Endothelial cell of umbilical vein (primary cell): ENCODE measurements at regions not wholly inside any gene's neighbourhood (a gene's known extent, or its start where the extent isn't known, plus 50 kb on each side); places are given as distances from the start of the nearest gene placed in this dataset.

Experiments used
- BruUV-seq: library from RNA; stranded (reverse); fragments of 400-500 nt; replicated peaks from 2 replicates; lab custom pipeline; 2021; lab: Mats Ljungman, UMichigan
- CTCF ChIA-PET: fragments of 300-600, 350-600 bp; sonication (Branson Sonifier 250); formaldehyde crosslinking; loops from one replicate; lab custom pipeline; 2021; ENCODE audit warnings: antibody characterized with exemption, inconsistent platforms; lab: Charles Lee
- POLR2A ChIA-PET: fragments of 300-600, 350-600 bp; sonication (Branson Sonifier 250); formaldehyde crosslinking; loops from one replicate; lab custom pipeline; 2021; ENCODE audit warnings: antibody characterized with exemption, inconsistent platforms; lab: Charles Lee
- DNase-seq: peaks from one replicate; pipeline ENCODE4 v3.0.0-alpha.2; 2011; ENCODE audit warnings: low read depth, low spot score
- FAIRE-seq: peaks from 2 replicates; lab custom pipeline; 2011; peaks lifted over from hg19 to GRCh38; lab: Jason Lieb, UNC
- H2AFZ ChIP-seq: 2 replicates; pipeline ENCODE4 v1.6.0; 2012; ENCODE audit warnings: low read depth, low read length, control low read depth, inconsistent platforms
- H3K27ac ChIP-seq: 2 replicates; pipeline ENCODE4 v1.5.1; 2011; ENCODE audit warnings: low read depth, mild to moderate bottlenecking, control low read depth, low read length, moderate library complexity; ENCODE audit not compliant: insufficient read depth
- H3K27me3 ChIP-seq, 2 experiments: 2 replicates each; pipeline versions ENCODE4 v1.6.0 to v1.6.1; 2011; ENCODE audit warnings: low read length in 2 of 2, mixed read lengths in 1 of 2; ENCODE audit not compliant: control insufficient read depth in 2 of 2, insufficient read depth in 2 of 2
- H3K36me3 ChIP-seq, 2 experiments: 2 replicates in 1 of 2; 3 replicates in 1 of 2; pipeline ENCODE4 v1.5.1; 2011; ENCODE audit warnings: low read length in 2 of 2, mild to moderate bottlenecking in 1 of 2, moderate library complexity in 1 of 2; ENCODE audit not compliant: control insufficient read depth in 2 of 2, insufficient read depth in 2 of 2; ENCODE audit errors: extremely low read depth in 1 of 2
- H3K4me1 ChIP-seq: 3 replicates; pipeline ENCODE4 v1.5.1; 2011; ENCODE audit warnings: mild to moderate bottlenecking, low read length; ENCODE audit not compliant: control insufficient read depth, insufficient read depth; ENCODE audit errors: extremely low read depth
- H3K4me2 ChIP-seq: 2 replicates; pipeline ENCODE4 v1.6.1; 2011; ENCODE audit warnings: low read length, control low read depth, mixed read lengths; ENCODE audit not compliant: insufficient read depth
- H3K4me3 ChIP-seq, 3 experiments: fragments of 200-600 bp in 1 of 3; sonication (generic), shearing (Covaris generic) in 1 of 3; replicated peaks in 1 of 3; 2 replicates each; pipeline ENCODE4 v1.5.1; 2011 to 2016; ENCODE audit warnings: control low read depth in 3 of 3, low read length in 3 of 3, mild to moderate bottlenecking in 2 of 3, inconsistent platforms in 1 of 3, low read depth in 1 of 3, moderate library complexity in 1 of 3; ENCODE audit not compliant: insufficient read depth in 1 of 3
- H3K79me2 ChIP-seq: 2 replicates; pipeline ENCODE4 v1.6.0; 2012; ENCODE audit warnings: low read length, inconsistent platforms; ENCODE audit not compliant: control insufficient read depth, insufficient read depth
- H3K9ac ChIP-seq: replicated peaks from 2 replicates; pipeline ENCODE3; 2011; ENCODE audit warnings: low read length, control low read depth; ENCODE audit not compliant: insufficient read depth; ENCODE audit errors: extremely low read depth
- H3K9me1 ChIP-seq: replicated peaks from 3 replicates; pipeline ENCODE4 v1.6.0; 2011; ENCODE audit warnings: mild to moderate bottlenecking, low read length; ENCODE audit not compliant: control insufficient read depth, insufficient read depth; ENCODE audit errors: extremely low read depth
- H3K9me3 ChIP-seq: replicated peaks from 2 replicates; pipeline ENCODE4 v1.5.1; 2012; ENCODE audit warnings: low read length, inconsistent platforms; ENCODE audit not compliant: control insufficient read depth, insufficient read depth
- H4K20me1 ChIP-seq: replicated peaks from 2 replicates; pipeline ENCODE3; 2011; ENCODE audit warnings: mild to moderate bottlenecking, low read length; ENCODE audit not compliant: control insufficient read depth, insufficient read depth; ENCODE audit errors: extremely low read depth
- EZH2 ChIP-seq: IDR thresholded peaks from 2 replicates; pipeline ENCODE4 v1.6.1; 2012; ENCODE audit warnings: borderline replicate concordance, low read depth, mild to moderate bottlenecking, moderate library complexity, low read length, inconsistent platforms; ENCODE audit not compliant: severe bottlenecking
- FOS ChIP-seq: IDR thresholded peaks from 2 replicates; pipeline ENCODE4 v1.6.1; 2011; ENCODE audit warnings: mild to moderate bottlenecking, low read length, moderate library complexity, borderline replicate concordance; ENCODE audit not compliant: insufficient read depth
- GATA2 ChIP-seq: IDR thresholded peaks from 2 replicates; pipeline ENCODE4 v1.7.0; 2011; ENCODE audit warnings: low read depth, mild to moderate bottlenecking, moderate library complexity, mixed read lengths, low read length; ENCODE audit not compliant: insufficient read length, insufficient read depth
- JUN ChIP-seq: IDR thresholded peaks from 2 replicates; pipeline ENCODE4 v1.6.1; 2011; ENCODE audit warnings: borderline replicate concordance, low read depth; ENCODE audit not compliant: insufficient read length, insufficient read depth
- MYC ChIP-seq: IDR thresholded peaks from one replicate; pipeline ENCODE4 v1.6.1; 2011; ENCODE audit warnings: mild to moderate bottlenecking, low read depth, low read length
- POLR2A ChIP-seq: IDR thresholded peaks from 2 replicates; pipeline ENCODE4 v1.6.1; 2012; ENCODE audit warnings: low read depth, mild to moderate bottlenecking, control low read depth, low read length
- POLR2AphosphoS5 ChIP-seq: IDR thresholded peaks from 2 replicates; pipeline ENCODE4 v1.6.1; 2012; ENCODE audit warnings: low read depth, mild to moderate bottlenecking, control low read depth, low read length, moderate library complexity; ENCODE audit not compliant: insufficient read depth
- dilution Hi-C: fragments of 300-500 bp; cut with MboI; formaldehyde crosslinking; loops from one replicate; pipeline ENCODE4 v1.15.0; 2019; ENCODE audit warnings: low sequenced_read_pairs; ENCODE audit not compliant: extremely low pct_ligation_motif_present
- intact Hi-C: fragments of 100-400 bp; cut with micrococcal nuclease; formaldehyde crosslinking; loops from one replicate; pipeline ENCODE4 v1.10.0; 2022
- TF ChIP-seq, protein P1 (sequence below), 2 donors: IDR thresholded peaks; 1 replicate in 1 of 2; 2 replicates in 1 of 2; pipeline ENCODE4 v1.5.1; 2011; ENCODE audit warnings: low read length in 2 of 2, mild to moderate bottlenecking in 2 of 2, moderate library complexity in 2 of 2, control low read depth in 1 of 2, inconsistent platforms in 1 of 2, low read depth in 1 of 2; ENCODE audit not compliant: insufficient read depth in 1 of 2; ENCODE audit errors: extremely low read depth in 1 of 2
- TF ChIP-seq, protein P2 (sequence below): IDR thresholded peaks from 2 replicates; pipeline ENCODE4 v1.6.1; 2011; ENCODE audit not compliant: insufficient read depth, insufficient read length

DNA sequence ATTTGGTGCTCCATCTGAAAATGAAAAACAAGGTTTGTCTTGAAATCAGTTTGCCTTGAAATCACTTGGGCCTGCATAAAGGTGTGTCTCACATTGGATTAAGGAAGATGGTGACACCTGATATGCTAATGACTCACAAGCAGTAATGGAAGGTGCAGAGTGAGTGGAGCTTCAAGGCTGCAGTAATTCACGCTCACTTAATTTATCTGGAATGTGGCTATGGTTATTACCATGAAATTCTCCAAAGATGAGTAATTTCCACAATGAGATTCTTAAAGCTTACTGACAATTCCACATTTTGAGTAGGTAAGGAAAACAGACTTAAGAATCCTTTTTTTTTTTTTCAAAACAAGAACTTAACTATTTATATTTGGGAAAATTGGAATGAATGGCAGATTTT is 156.8 kb downstream of the PAX3 start:
- no peaks in the 10 kb centered on the region for H3K9me1 ChIP-seq
- no peak overlapping the region for H3K27ac ChIP-seq
- H2AFZ ChIP-seq: no peak overlapping the region
- CTCF ChIA-PET: no interaction called here
- DNase-seq (no peak), FAIRE-seq (no peak)
- H4K20me1 ChIP-seq: no peaks in the 10 kb centered on the region
- H3K4me2 ChIP-seq: no peak overlapping the region
- no peak overlapping the region for H3K9ac ChIP-seq
- no peaks in the 10 kb centered on the region for H3K79me2 ChIP-seq
- no peaks in the 10 kb centered on the region for H3K36me3 ChIP-seq
- intact Hi-C loops (no loop called here), dilution Hi-C loops (no loop called here)
- BruUV-seq: no TSS peak
- H3K4me3 ChIP-seq: no peak overlapping the region
- no peaks in the 10 kb centered on the region for H3K9me3 ChIP-seq
- no peaks in the 10 kb centered on the region for H3K4me1 ChIP-seq
- H3K27me3 ChIP-seq: no peaks in the 10 kb centered on the region
- TF ChIP-seq POLR2A (no peak), GATA2 (no peak), EZH2 (no peak), JUN (no peak), POLR2AphosphoS5 (no peak), FOS (no peak), MYC (no peak)
- TF ChIP-seq, protein P1, sequence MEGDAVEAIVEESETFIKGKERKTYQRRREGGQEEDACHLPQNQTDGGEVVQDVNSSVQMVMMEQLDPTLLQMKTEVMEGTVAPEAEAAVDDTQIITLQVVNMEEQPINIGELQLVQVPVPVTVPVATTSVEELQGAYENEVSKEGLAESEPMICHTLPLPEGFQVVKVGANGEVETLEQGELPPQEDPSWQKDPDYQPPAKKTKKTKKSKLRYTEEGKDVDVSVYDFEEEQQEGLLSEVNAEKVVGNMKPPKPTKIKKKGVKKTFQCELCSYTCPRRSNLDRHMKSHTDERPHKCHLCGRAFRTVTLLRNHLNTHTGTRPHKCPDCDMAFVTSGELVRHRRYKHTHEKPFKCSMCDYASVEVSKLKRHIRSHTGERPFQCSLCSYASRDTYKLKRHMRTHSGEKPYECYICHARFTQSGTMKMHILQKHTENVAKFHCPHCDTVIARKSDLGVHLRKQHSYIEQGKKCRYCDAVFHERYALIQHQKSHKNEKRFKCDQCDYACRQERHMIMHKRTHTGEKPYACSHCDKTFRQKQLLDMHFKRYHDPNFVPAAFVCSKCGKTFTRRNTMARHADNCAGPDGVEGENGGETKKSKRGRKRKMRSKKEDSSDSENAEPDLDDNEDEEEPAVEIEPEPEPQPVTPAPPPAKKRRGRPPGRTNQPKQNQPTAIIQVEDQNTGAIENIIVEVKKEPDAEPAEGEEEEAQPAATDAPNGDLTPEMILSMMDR (IDR thresholded peaks at IDR 0.05; ENCODE audit: extremely low read depth in 1 of 2, insufficient read depth in 1 of 2, low read depth in 1 of 2, low read length in 2 of 2): no peak
- TF ChIP-seq, protein P2, sequence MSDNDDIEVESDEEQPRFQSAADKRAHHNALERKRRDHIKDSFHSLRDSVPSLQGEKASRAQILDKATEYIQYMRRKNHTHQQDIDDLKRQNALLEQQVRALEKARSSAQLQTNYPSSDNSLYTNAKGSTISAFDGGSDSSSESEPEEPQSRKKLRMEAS: no peak
- POLR2A ChIA-PET: no interaction called here
